Upper lobe of right lung (tissue), 1 donor: ENCODE measurements at regions not wholly inside any gene's neighbourhood (a gene's known extent, or its start where the extent isn't known, plus 50 kb on each side); places are given as distances from the start of the nearest gene placed in this dataset.

Experiments used
- ATAC-seq: fragments of 200-7000 bp; cut with Tn5 transposase; one replicate; pipeline ENCODE4 v1.9.1; 2020; ENCODE audit warnings: mild to moderate bottlenecking, moderate library complexity
- DNase-seq: peaks from one replicate; pipeline ENCODE4 v3.0.0-alpha.2; 2020
- H3K27ac ChIP-seq: fragments of 200-600 bp; one replicate; pipeline ENCODE4 v1.8.0; 2022
- H3K27me3 ChIP-seq: fragments of 200-600 bp; one replicate; pipeline ENCODE4 v1.8.0; 2022; ENCODE audit warnings: mild to moderate bottlenecking
- H3K36me3 ChIP-seq: fragments of 200-600 bp; one replicate; pipeline ENCODE4 v1.8.0; 2022
- H3K4me1 ChIP-seq: fragments of 200-600 bp; one replicate; pipeline ENCODE4 v1.8.0; 2022
- H3K4me3 ChIP-seq: fragments of 200-600 bp; one replicate; pipeline ENCODE4 v1.8.0; 2022; ENCODE audit warnings: mild to moderate bottlenecking
- H3K9me3 ChIP-seq: fragments of 200-600 bp; one replicate; pipeline ENCODE4 v1.8.0; 2022
- intact Hi-C: fragments of 100-400 bp; cut with DNase I; formaldehyde crosslinking; loops from one replicate; pipeline ENCODE4 v1.11.0; 2022
- TF ChIP-seq, protein P1 (sequence below): fragments of 200-600 bp; IDR thresholded peaks from one replicate; pipeline ENCODE4 v1.8.0; 2022; ENCODE audit warnings: antibody characterized with exemption
- donor health status: DM: no; HTN: yes; CAD: no; lungs with severe emphysema.

DNA sequence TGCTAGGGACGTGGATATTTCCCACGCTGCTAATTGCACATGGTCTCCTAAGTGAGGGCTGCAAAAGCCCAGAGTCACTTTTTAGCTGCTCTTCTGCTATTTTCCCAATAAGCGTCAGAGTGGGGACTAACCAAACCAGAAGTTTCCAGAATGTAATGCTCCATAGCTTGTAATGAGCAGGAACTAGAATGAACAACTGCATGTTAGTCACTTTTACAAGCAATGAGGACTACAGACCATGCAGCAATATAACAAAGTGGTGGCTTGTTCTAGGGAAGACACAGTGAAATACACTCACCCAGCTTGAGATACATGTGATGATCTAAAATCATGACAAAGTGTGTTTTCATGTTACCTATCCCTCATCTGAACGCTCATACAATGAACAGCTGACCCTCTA, 314.1 kb upstream of the SGK1 start:
- ATAC-seq (peak; percentile 47), DNase-seq (no peak)
- Histone ChIP-seq H3K36me3 (no peaks in the 10 kb centered on the region), H3K4me3 (no peak overlapping the region), H3K27ac (no peak overlapping the region), H3K9me3 (no peaks in the 10 kb centered on the region), H3K27me3 (no peaks in the 10 kb centered on the region), H3K4me1 (no peaks in the 10 kb centered on the region)
- TF ChIP-seq, protein P1, sequence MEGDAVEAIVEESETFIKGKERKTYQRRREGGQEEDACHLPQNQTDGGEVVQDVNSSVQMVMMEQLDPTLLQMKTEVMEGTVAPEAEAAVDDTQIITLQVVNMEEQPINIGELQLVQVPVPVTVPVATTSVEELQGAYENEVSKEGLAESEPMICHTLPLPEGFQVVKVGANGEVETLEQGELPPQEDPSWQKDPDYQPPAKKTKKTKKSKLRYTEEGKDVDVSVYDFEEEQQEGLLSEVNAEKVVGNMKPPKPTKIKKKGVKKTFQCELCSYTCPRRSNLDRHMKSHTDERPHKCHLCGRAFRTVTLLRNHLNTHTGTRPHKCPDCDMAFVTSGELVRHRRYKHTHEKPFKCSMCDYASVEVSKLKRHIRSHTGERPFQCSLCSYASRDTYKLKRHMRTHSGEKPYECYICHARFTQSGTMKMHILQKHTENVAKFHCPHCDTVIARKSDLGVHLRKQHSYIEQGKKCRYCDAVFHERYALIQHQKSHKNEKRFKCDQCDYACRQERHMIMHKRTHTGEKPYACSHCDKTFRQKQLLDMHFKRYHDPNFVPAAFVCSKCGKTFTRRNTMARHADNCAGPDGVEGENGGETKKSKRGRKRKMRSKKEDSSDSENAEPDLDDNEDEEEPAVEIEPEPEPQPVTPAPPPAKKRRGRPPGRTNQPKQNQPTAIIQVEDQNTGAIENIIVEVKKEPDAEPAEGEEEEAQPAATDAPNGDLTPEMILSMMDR, result no peak
- intact Hi-C loops, result no loop called here

DNA sequence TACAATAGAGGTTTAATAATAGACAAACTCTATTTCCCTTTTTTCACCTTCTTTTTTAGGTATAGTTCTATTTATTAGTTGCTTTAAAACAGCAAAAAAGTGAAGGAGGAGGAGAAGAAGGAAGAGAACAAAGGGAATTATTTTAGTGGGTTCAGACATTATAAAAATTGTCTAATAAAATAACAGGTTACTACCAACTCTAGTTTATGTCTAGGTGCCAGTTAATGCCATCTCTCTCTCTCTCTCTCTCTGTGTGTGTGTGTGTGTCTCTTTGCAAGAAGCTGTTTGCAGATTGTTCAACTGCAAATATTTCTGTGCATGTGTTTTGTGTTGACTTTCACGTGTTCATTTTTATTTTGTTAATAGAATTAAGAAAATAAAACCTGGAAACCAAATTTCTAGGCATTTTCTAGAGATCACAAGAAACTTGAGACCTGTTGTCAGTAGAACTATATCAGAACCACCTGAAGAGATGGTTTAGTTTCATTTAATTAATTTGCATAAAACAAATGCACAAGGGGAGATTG, 313.5 kb upstream of the SGK1 start:
- ATAC-seq (no peak), DNase-seq (no peak)
- Histone ChIP-seq H3K9me3 (no peaks in the 10 kb centered on the region), H3K27ac (no peak overlapping the region), H3K4me1 (no peaks in the 10 kb centered on the region), H3K4me3 (no peak overlapping the region), H3K36me3 (no peaks in the 10 kb centered on the region), H3K27me3 (no peaks in the 10 kb centered on the region)
- intact Hi-C loops, result no loop called here
- TF ChIP-seq, protein P1, result no peak

DNA sequence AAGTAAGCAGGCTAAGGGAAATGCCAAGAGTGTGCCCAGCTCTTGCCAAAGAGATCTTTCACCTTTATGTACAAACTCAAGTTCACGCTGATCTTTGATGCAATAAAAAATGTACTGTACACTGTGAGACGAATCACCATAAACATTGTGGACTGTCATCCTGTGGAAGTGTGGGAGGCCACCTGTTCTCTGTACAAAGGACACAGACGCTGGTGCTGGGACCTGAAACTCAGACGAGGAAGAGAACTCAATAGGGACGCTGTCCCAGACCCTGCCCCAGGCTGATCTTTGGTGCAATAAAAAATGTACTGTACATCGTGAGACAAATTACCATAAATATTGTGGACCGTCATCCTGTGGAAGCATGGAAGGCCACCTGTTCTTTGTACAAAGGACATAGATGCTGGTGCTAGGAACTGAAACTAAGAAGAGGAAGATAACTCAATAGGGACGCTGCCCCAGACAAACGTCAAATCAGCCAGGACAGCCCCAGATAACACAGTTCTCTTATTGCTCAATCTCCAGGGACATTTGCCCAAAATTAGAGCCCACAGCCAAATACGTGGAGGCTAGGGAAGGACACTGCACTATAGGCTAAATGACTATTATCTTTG, 312.7 kb upstream of the SGK1 start:
- Histone ChIP-seq H3K9me3 (no peaks in the 10 kb centered on the region), H3K27me3 (no peaks in the 10 kb centered on the region), H3K4me1 (no peaks in the 10 kb centered on the region), H3K27ac (no peak overlapping the region), H3K36me3 (no peaks in the 10 kb centered on the region), H3K4me3 (no peak overlapping the region)
- ATAC-seq (peak; percentile 83), DNase-seq (no peak)
- intact Hi-C loops, result no loop called here
- TF ChIP-seq, protein P1, result no peak

DNA sequence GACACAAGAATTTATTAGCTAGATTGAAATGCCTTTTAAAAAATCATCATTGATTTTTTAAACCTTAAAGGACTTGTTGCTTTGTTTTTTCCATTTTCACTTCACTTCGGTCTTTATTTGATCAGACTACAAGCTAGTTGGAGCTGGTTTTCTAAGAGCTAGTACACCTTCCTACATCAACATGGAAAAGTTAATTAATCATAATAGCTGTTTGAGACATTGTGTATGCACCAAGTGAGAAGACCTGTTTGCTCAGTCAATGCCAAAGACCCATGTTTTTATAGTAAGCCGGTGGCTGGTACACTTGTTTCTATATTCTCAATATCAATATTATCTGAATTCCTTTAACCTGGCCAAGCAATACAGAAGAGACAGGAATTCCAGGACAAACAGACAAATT, 310.2 kb upstream of the SGK1 start:
- intact Hi-C loops, result no loop called here
- Histone ChIP-seq H3K27ac (no peak overlapping the region), H3K27me3 (no peaks in the 10 kb centered on the region), H3K4me1 (no peaks in the 10 kb centered on the region), H3K9me3 (no peaks in the 10 kb centered on the region), H3K4me3 (no peak overlapping the region), H3K36me3 (no peaks in the 10 kb centered on the region)
- no peak for ATAC-seq
- DNase-seq, result no peak
- TF ChIP-seq, protein P1, result no peak

DNA sequence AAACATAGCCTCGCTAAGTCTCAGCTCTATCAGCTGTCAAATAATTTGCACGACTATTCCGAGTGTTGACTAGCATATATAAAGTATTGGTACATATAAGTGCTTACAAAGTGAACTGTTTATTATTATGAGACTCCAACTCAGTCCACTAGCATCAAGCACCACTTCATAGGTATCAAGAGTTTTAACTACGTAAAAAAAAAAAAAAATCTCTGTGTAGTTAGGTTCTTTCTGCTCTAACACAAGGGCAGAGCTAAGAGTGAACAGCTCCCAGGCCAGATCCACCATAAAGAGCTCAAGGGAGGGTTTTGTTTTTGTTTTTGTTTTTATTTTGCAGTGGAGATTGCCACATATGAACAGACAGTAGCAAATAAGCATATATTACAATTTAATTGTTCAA, 309.8 kb upstream of the SGK1 start:
- Histone ChIP-seq H3K4me1 (no peaks in the 10 kb centered on the region), H3K4me3 (no peak overlapping the region), H3K36me3 (no peaks in the 10 kb centered on the region), H3K27me3 (no peaks in the 10 kb centered on the region), H3K27ac (no peak overlapping the region), H3K9me3 (no peaks in the 10 kb centered on the region)
- TF ChIP-seq, protein P1, result no peak
- intact Hi-C loops, result no loop called here
- ATAC-seq (no peak), DNase-seq (no peak)

DNA sequence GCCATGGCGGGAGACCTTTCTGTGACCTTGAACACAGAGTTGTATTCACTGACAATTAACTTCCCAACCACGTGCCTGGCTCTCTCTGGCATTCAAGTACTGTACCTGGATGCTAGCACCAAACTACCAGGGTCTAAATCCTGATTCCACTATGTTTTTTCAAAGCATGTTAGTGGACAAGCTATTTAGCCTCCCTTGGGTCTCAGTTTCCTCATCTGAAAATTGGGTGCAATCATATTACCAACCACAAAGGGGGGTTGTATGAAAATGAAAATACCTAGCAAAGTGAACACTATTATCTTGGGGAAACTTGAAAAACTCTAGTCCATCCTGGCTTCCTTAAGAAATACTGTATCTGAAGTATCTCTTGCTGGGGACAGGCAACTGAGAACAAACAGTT, 308.7 kb upstream of the SGK1 start:
- Histone ChIP-seq H3K9me3 (no peaks in the 10 kb centered on the region), H3K4me1 (no peaks in the 10 kb centered on the region), H3K27me3 (no peaks in the 10 kb centered on the region), H3K36me3 (no peaks in the 10 kb centered on the region), H3K4me3 (no peak overlapping the region), H3K27ac (no peak overlapping the region)
- intact Hi-C loops, result no loop called here
- TF ChIP-seq, protein P1, result no peak
- ATAC-seq (no peak), DNase-seq (no peak)
